SW 1271 (cell line): ENCODE measurements at regions not wholly inside any gene's neighbourhood (a gene's known extent, or its start where the extent isn't known, plus 50 kb on each side); places are given as distances from the start of the nearest gene placed in this dataset.
A peak's percentile ranks its signal among the peaks of the same experiment; 100 is the strongest.
"Not testable (repeated sequence)": the region's sequence is repeated elsewhere in the genome, so short reads cannot be mapped to it uniquely, and the experiment has no call there.

Experiments
- DNase-seq, 2 experiments: peaks; one replicate each; lab custom pipeline; 2025; lab: John Stamatoyannopoulos, UW

GRCh38 chr5:58300346-58300895, 159.5 kb downstream of the PLK2 start:
- no peak for DNase-seq

GRCh38 chr5:58299256-58299655, 160.6 kb downstream of the PLK2 start:
- DNase-seq = no peak

GRCh38 chr5:58294598-58295305, 165.1 kb downstream of the PLK2 start:
- peak in 1 of 2 experiments; percentile 24 for DNase-seq

DNA sequence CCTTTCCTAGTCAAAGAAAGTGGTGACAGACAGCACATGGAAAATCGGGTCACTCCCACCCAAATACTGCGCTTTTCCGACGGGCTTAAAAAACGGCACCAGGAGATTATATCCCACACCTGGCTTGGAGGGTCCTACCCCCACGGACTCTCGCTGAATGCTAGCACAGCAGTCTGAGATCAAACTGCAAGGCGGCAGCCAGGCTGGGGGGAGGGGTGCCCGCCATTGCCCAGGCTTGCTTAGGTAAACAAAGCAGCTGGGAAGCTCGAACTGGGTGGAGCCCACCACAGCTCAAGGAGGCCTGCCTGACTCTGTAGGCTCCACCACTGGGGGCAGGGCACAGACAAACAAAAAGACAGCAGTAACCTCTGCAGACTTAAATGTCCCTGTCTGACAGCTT, 171.6 kb downstream of the PLK2 start:
- DNase-seq = not testable (repeated sequence)

DNA sequence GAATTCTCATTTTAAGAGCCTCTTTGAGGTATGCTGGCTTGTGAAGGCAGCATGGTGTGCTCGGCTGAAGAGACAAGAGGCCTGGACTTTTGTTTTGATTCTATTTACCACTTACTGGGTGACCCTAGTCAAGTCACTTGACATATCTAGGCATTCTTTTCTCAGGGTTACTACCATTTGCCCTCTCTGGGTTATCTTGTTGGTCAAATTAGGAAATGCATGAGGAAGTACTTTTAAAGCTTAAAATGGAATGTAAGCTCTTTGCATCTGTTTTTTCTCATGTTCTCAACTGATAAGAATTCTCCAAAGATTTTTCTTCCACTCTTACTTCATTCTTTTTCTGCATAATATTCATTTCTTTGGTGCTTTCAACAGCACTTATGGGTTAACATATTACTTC, 173.1 kb downstream of the PLK2 start:
- DNase-seq = no peak

- DNase-seq = no peak
These were observed 174.0 kb downstream of the PLK2 start for GRCh38 chr5:58285900-58286299.

- no peak for DNase-seq
These were observed 175.0 kb downstream of the PLK2 start for GRCh38 chr5:58284886-58285285.

DNA sequence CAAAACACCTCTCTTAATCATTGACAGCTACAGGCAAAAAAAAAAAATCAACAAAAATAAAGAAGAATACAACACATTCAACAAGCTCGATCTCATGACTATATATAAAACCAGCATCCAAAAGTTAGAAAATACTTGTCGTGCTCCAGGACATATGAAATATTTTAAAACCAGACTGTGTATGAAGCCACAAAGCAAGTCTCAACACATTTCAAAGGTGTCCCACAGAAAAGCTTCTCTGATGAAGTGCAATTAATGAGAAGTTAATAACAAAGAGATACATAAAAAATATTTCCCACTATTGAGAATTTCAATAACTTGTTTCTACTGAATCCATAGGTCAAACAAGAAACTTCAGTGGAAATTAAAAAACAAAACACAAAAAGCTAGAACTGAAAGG, 178.7 kb downstream of the PLK2 start:
- no peak for DNase-seq

DNA sequence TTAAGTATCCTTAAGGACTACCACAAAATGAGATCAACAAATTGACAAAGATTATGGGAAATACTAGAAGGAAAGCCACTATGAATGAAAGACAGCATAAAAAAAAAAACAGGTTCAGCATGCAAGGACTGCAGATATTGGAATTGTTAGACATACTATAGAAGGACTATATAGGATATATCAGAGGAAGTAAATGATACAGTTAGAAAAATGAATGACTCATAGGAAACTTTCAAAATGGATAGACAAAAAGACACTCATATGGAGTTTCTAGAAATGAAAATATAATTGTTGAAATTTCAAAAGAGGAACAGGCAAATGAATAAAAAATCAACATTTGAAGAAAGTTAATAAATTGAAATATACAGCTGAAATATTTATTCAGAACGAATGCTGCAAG, 180.6 kb downstream of the PLK2 start:
- no peak for DNase-seq

- no peak for DNase-seq
These were observed 183.5 kb downstream of the PLK2 start for GRCh38 chr5:58276431-58276830.

DNA sequence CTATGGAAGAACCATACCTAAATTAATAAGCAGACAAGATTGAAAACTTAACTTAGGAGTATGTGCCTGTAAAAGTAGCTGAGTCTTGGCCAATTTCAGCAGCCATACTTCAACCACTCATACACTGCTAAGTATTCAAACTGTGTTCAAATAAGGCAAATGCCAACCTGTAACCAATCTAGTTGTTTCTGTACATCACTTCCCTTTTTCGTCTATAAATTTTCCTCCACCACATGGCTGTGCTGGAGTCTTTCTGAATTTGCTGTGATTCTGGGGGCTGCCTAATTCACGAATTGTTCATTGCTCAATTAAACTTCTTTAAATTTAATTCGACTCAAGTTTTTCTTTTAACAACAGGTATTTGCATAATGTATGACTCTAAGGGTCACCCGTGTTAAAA, 184.4 kb downstream of the PLK2 start:
- no peak for DNase-seq

DNA sequence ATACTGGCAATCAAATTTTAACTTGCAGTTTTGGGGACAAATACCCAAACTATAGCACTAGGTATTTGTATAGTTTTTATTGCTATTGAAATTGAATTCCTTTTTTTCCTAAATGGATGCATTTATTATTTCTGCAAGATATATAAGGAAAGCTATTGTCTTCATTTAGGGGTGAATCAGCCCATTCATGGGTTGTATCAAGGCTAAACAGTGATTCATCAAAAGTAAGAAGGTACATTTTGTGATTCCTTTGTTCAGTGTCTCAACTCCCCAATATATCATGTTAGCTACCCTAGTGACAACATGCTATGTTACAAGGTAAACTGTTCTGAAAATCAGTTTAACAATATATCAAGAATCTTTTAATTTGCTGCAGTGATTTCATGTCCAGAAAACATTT, 185.7 kb downstream of the PLK2 start:
- DNase-seq = no peak

GRCh38 chr5:58273711-58274110, 186.2 kb downstream of the PLK2 start:
- no peak for DNase-seq

GRCh38 chr5:58268268-58268667, 191.6 kb downstream of the PLK2 start:
- no peak for DNase-seq

DNA sequence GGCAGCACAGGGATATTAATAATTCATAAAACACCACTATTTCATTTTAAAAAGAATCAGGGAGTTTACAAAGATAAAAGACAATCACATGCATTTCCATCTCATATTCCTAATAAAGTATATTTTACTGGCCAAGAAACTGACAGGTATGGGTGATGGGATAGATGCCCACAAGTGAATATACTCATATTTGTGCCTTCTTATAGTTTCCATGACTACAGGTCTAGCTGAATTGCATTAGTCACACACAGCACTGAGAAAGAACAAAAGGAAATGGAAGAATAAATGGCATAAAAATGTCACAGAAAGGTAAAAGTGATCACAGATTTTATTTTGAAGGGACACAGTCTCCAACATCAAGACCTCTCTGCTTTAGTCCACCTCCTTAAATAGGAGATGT, 193.5 kb downstream of the PLK2 start:
- no peak for DNase-seq

DNA sequence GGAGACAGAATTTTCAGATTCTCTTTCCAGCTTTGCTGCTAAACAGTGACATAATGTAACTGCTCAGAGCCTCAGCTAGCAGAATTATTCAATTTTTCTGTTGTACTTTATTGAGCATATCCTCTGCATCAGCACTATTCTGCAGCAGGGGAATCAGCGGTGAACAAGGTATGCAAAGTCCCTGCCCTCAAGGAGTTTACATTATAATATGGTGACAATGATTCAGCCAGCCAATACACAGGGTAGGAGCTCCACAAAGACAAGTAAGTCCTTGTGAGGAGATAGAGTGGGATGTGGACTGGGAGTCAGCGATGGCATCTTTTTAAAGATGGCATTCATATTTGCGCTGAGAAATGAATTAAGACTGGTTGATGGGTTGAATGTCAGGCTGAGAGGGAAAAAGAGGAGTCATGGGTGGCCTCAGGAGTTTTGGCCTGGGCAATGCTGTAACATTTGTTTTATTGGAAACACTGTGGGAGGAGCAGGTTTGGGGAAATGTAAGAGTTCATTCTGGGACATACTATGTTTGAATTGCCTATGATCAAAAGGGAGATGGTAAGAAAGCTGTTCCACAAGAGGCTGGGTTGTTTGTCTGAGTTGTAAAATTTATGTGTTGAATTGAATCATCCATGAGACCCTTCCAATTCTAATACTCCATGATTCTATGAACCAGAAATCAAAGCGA, 194.5 kb downstream of the PLK2 start:
- no peak for DNase-seq

DNA sequence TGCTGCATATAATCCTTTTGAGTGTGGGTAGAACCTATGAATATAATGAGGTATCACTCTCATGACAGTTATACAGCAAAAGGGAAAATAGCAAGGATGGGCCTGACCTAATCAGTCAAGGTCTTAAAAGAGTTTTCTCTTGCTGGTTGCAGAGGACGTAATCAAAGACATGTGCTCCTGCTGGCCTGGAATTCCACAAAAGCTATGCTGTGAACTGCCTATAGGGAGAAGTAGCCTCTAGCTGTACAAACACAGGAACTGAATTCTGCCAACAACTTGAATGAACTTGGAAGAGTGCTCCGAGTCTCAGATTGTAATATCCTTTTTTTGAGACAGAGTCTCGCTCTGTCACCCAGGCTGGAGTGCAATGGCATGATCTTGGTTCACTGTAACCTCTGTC, 195.6 kb downstream of the PLK2 start:
- DNase-seq = no peak

- no peak for DNase-seq
These were observed 196.6 kb downstream of the PLK2 start for GRCh38 chr5:58263296-58263695.

DNA sequence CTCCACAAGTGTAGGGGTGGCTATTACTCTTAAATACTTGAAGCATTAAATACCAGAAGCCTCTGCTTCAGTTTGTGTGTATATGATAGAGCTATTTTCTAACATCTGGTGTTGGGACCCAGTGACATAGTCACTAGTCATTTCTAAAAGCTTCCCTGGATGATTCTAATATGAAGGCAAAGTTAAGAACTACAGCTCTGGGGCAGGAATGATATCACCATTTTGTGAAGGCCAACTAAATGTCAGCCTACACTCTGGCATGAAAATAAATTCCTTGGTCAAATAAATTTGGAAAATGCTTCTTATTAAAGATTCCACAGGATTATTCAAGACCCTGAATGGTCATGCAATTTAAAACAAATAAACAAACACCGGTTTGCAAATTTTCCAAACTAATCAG, 197.7 kb downstream of the PLK2 start:
- no peak for DNase-seq

- no peak for DNase-seq
These were observed 198.3 kb downstream of the PLK2 start for GRCh38 chr5:58261605-58262004.

- no peak for DNase-seq
These were observed 199.6 kb downstream of the PLK2 start for GRCh38 chr5:58260243-58260642.

- peak; percentile 60 to 85 for DNase-seq
These were observed 200.2 kb downstream of the PLK2 start for GRCh38 chr5:58259685-58260152.

DNA sequence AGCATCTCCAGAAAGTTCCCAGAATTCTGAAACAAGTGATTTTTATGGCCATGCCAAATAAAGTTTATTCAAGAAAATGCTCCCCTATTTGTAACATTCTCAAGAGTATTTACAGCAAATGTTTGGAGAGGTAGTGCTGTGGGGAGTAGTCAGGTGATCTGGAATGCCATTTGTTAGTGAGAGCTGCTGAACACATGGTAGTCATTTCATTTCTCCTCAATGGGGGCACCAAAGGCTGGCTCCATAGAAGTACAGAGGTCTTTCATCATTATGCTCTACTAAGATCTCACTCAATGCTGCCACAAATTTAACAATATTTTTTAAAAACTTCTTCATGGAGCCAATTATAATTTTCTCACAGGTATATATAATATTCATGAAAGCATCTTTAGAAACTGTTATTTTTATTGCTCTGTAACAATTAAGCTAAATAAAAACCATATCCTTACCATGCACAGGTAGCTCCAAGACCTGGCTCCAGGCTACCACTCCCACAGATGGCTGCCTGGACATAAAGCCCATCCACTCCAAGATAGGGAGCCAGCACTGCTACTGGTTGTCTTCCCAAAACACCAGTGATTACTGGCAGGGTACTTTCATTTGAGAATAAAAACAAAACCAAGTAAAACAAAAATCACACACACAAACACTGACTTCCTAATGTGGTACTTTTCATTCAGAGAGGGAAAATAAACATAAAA, 200.8 kb downstream of the PLK2 start:
- DNase-seq = peak in 1 of 2 experiments; percentile 32
